ENCODE measurements at regions not wholly inside any gene's neighbourhood (a gene's known extent, or its start where the extent isn't known, plus 50 kb on each side); places are given as distances from the start of the nearest gene placed in this dataset.
"Not testable (repeated sequence)": the region's sequence is repeated elsewhere in the genome, so short reads cannot be mapped to it uniquely, and the experiment has no call there.

- H3K9me3 ChIP-seq (ENCODE audit: low read depth, low read length, poor library complexity, severe bottlenecking); H3K27ac ChIP-seq (ENCODE audit: low read depth, low read length, poor library complexity, severe bottlenecking); H3K4me1 ChIP-seq (ENCODE audit: insufficient read depth, low read length, poor library complexity, severe bottlenecking); BruUV-seq (replicated peaks); H3K36me3 ChIP-seq (ENCODE audit: insufficient read depth, low read length, poor library complexity, severe bottlenecking); intact Hi-C loops (cut with micrococcal nuclease; ENCODE audit: unreplicated experiment); CTCF ChIA-PET; H3K4me3 ChIP-seq (ENCODE audit: low read depth, low read length, poor library complexity, severe bottlenecking); DNase-seq (ENCODE audit: low spot score); POLR2A ChIA-PET (ENCODE audit: low non-redundant PET); H3K27me3 ChIP-seq (replicated peaks; ENCODE audit: insufficient read depth, low read depth, low read length, poor library complexity): not testable (repeated sequence)
These were observed 130.9 kb upstream of the PALMD start for GRCh38 chr1:99514823-99515552.

GRCh38 chr1:99516141-99516540 is 129.8 kb upstream of the PALMD start:
- H3K4me1 ChIP-seq (ENCODE audit: insufficient read depth, low read length, poor library complexity, severe bottlenecking), result no peaks in the 10 kb centered on the region
- no peaks in the 10 kb centered on the region for H3K9me3 ChIP-seq (ENCODE audit: low read depth, low read length, poor library complexity, severe bottlenecking)
- no TSS peak for BruUV-seq (replicated peaks)
- ChIA-PET POLR2A (ENCODE audit: low non-redundant PET) (no interaction called here), CTCF (no interaction called here)
- TF ChIP-seq CTCF (conservative IDR thresholded peaks at IDR 0.05; ENCODE audit: low read depth, low read length), result no peak
- no peak for TF ChIP-seq EZH2 (IDR thresholded peaks at IDR 0.05; ENCODE audit: borderline replicate concordance, low read depth, low read length, poor library complexity, severe bottlenecking)
- no peak overlapping the region for H3K4me3 ChIP-seq (ENCODE audit: low read depth, low read length, poor library complexity, severe bottlenecking)
- no peaks in the 10 kb centered on the region for H3K27me3 ChIP-seq (replicated peaks; ENCODE audit: insufficient read depth, low read depth, low read length, poor library complexity)
- DNase-seq (ENCODE audit: low spot score), result no peak
- H3K27ac ChIP-seq (ENCODE audit: low read depth, low read length, poor library complexity, severe bottlenecking), result no peak overlapping the region
- no peaks in the 10 kb centered on the region for H3K36me3 ChIP-seq (ENCODE audit: insufficient read depth, low read length, poor library complexity, severe bottlenecking)
- intact Hi-C loops (cut with micrococcal nuclease; ENCODE audit: unreplicated experiment), result no loop called here

DNA sequence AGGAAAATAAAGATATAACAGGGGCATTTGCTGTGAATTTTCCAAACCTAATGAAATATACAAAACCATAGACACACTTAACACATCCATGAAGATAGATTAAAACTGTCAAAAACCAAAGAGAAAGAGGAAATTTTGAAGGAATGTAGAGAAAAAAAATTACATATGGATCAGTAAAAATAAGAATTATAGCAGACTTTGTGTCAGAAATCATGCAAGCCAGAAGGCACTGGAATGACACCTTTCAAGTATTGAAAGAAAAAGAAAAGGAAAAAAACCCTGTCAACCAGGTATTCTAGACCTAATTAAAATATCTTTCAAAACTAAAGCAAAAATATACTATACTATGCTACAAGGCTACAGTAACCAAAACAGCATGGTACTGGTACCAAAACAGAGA is 125.8 kb upstream of the PALMD start:
- no TSS peak for BruUV-seq (replicated peaks)
- TF ChIP-seq CTCF (conservative IDR thresholded peaks at IDR 0.05; ENCODE audit: low read depth, low read length), result no peak
- no peak for TF ChIP-seq EZH2 (IDR thresholded peaks at IDR 0.05; ENCODE audit: borderline replicate concordance, low read depth, low read length, poor library complexity, severe bottlenecking)
- CTCF ChIA-PET, result no interaction called here

DNA sequence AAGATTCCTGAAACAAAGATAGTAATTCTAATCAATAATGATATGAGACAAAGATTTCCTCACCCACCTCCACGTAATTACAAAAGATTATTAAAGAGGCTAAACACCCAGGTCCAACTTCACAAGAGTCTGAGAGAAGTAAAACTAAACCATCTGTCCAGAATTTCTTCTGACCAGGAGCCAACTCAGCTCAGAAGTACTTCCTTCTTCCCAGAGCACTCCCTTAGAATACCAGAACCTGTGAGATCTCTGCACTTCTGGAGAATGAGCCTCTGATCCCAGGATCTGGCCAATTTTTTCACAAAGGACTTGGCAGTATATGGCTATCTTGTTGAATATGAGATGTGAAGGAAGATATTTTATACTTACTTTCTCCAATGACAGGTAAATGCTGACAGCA is 120.6 kb upstream of the PALMD start:
- Histone ChIP-seq H3K4me3 (ENCODE audit: low read depth, low read length, poor library complexity, severe bottlenecking) (no peak overlapping the region), H3K9me3 (ENCODE audit: low read depth, low read length, poor library complexity, severe bottlenecking) (no peaks in the 10 kb centered on the region), H3K27ac (ENCODE audit: low read depth, low read length, poor library complexity, severe bottlenecking) (no peak overlapping the region), H3K4me1 (ENCODE audit: insufficient read depth, low read length, poor library complexity, severe bottlenecking) (no peaks in the 10 kb centered on the region), H3K36me3 (ENCODE audit: insufficient read depth, low read length, poor library complexity, severe bottlenecking) (no peaks in the 10 kb centered on the region), H3K27me3 (replicated peaks; ENCODE audit: insufficient read depth, low read depth, low read length, poor library complexity) (no peaks in the 10 kb centered on the region)
- no peak for DNase-seq (ENCODE audit: low spot score)
- TF ChIP-seq CTCF (conservative IDR thresholded peaks at IDR 0.05; ENCODE audit: low read depth, low read length) (no peak), EZH2 (IDR thresholded peaks at IDR 0.05; ENCODE audit: borderline replicate concordance, low read depth, low read length, poor library complexity, severe bottlenecking) (no peak)
- intact Hi-C loops (cut with micrococcal nuclease; ENCODE audit: unreplicated experiment), result no loop called here
- no TSS peak for BruUV-seq (replicated peaks)
- ChIA-PET POLR2A (ENCODE audit: low non-redundant PET) (no interaction called here), CTCF (no interaction called here)

More for the DNA sequence above, 125.8 kb upstream of the PALMD start:
- POLR2A ChIA-PET (ENCODE audit: low non-redundant PET), result no interaction called here
- no peaks in the 10 kb centered on the region for H3K9me3 ChIP-seq (ENCODE audit: low read depth, low read length, poor library complexity, severe bottlenecking)
- no peak for DNase-seq (ENCODE audit: low spot score)
- intact Hi-C loops (cut with micrococcal nuclease; ENCODE audit: unreplicated experiment), result no loop called here
- H3K36me3 ChIP-seq (ENCODE audit: insufficient read depth, low read length, poor library complexity, severe bottlenecking), result no peaks in the 10 kb centered on the region
- H3K27ac ChIP-seq (ENCODE audit: low read depth, low read length, poor library complexity, severe bottlenecking), result no peak overlapping the region
- H3K4me1 ChIP-seq (ENCODE audit: insufficient read depth, low read length, poor library complexity, severe bottlenecking), result no peaks in the 10 kb centered on the region
- H3K4me3 ChIP-seq (ENCODE audit: low read depth, low read length, poor library complexity, severe bottlenecking), result no peak overlapping the region
- no peaks in the 10 kb centered on the region for H3K27me3 ChIP-seq (replicated peaks; ENCODE audit: insufficient read depth, low read depth, low read length, poor library complexity)

All from A673 (cell line).